Nephron (organoid): ENCODE measurements at regions not wholly inside any gene's neighbourhood (a gene's known extent, or its start where the extent isn't known, plus 50 kb on each side); places are given as distances from the start of the nearest gene placed in this dataset.
A peak's percentile ranks its signal among the peaks of the same experiment; 100 is the strongest.

Experiments used
- H3K27ac Mint-ChIP-seq, 3 experiments: 2 replicates each; pipeline ENCODE4 v1.8.0; 2020; ENCODE audit warnings: mixed read lengths in 3 of 3, mild to moderate bottlenecking in 2 of 3, moderate library complexity in 1 of 3
- H3K27me3 Mint-ChIP-seq: 2 replicates; pipeline ENCODE4 v1.8.0; 2021; ENCODE audit warnings: low read depth, mild to moderate bottlenecking, moderate library complexity, mixed read lengths
- H3K36me3 Mint-ChIP-seq: 2 replicates; pipeline ENCODE4 v1.8.0; 2020; ENCODE audit warnings: low read depth, mixed read lengths
- H3K4me1 Mint-ChIP-seq: 2 replicates; pipeline ENCODE4 v1.8.0; 2020; ENCODE audit warnings: mixed read lengths
- H3K4me3 Mint-ChIP-seq, 3 experiments: 2 replicates each; pipeline ENCODE4 v1.8.0; 2020; ENCODE audit warnings: mild to moderate bottlenecking in 3 of 3, mixed read lengths in 3 of 3, moderate library complexity in 2 of 3
- H3K9me3 Mint-ChIP-seq: 2 replicates; pipeline ENCODE4 v1.8.0; 2020; ENCODE audit warnings: mixed read lengths
- TF ChIP-seq, protein P1 (sequence below), 3 experiments: fragments of 200-600 bp; sonication (generic); IDR thresholded peaks; one replicate each; pipeline ENCODE4 v1.5.0; 2021; ENCODE audit warnings: antibody characterized with exemption in 3 of 3; ENCODE audit not compliant: unreplicated experiment in 3 of 3

DNA sequence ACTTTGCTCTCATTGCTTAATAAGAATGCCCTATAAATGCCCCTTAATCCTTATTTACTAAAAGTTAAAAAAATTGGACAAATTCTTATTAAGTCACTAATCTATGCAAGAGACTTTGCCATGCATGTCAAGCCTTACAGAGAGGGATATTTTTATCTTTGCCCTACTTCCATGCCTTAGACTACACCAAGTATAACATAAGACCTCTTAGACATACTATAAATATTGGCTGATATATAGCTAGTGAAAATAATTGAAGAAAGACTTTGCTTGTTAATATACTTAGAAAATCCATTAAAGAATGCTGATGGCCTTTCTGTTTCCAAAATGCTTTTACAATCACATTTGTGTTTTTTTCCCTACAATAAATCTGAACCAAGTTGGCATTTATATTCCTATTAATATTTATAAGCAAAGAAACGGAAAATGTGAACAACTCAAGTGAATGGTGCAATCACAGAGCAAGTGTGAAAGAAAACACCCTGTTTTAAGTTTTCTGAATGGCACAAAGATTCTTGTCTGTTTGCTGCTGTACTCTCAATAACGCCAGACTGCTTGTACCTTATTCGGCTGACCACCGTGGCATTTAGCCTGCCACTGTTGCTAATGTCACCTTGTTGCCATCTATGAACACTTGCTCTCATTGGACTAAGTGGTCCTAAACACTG lies 105.0 kb downstream of the MC4R start:
- no peaks in the 10 kb centered on the region for H3K36me3 Mint-ChIP-seq
- H3K4me1 Mint-ChIP-seq, result no peaks in the 10 kb centered on the region
- TF ChIP-seq, protein P1, sequence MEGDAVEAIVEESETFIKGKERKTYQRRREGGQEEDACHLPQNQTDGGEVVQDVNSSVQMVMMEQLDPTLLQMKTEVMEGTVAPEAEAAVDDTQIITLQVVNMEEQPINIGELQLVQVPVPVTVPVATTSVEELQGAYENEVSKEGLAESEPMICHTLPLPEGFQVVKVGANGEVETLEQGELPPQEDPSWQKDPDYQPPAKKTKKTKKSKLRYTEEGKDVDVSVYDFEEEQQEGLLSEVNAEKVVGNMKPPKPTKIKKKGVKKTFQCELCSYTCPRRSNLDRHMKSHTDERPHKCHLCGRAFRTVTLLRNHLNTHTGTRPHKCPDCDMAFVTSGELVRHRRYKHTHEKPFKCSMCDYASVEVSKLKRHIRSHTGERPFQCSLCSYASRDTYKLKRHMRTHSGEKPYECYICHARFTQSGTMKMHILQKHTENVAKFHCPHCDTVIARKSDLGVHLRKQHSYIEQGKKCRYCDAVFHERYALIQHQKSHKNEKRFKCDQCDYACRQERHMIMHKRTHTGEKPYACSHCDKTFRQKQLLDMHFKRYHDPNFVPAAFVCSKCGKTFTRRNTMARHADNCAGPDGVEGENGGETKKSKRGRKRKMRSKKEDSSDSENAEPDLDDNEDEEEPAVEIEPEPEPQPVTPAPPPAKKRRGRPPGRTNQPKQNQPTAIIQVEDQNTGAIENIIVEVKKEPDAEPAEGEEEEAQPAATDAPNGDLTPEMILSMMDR (IDR thresholded peaks at IDR 0.05; ENCODE audit: unreplicated experiment in 3 of 3), result no peak
- peaks cover 9% of the 10 kb centered on the region for H3K9me3 Mint-ChIP-seq
- H3K4me3 Mint-ChIP-seq, result no peak overlapping the region
- H3K27ac Mint-ChIP-seq, result no peak overlapping the region
- no peaks in the 10 kb centered on the region for H3K27me3 Mint-ChIP-seq

DNA sequence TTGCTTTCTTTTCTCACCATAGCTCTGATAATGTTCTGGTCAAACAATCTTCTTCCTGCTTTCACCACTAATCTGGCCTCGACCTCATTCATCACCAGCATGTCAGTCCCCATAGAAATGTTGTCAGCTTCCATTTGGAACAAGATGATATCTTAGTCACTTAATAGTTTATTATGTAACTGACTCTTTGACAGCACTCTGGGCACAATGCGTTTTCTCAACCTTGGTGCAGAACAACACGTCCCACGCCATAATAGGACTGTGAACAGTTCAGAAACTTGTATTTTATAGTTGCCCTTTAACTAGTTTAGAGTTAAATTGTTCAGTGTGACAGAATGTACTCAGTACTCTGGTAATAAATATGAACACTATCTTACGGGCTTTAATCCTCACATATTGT lies 106.0 kb downstream of the MC4R start:
- Mint-ChIP-seq H3K9me3 (peaks cover 2% of the 10 kb centered on the region), H3K4me1 (no peaks in the 10 kb centered on the region), H3K27me3 (no peaks in the 10 kb centered on the region), H3K27ac (no peak overlapping the region), H3K36me3 (no peaks in the 10 kb centered on the region), H3K4me3 (no peak overlapping the region)
- TF ChIP-seq, protein P1 (IDR thresholded peaks at IDR 0.05; ENCODE audit: unreplicated experiment in 3 of 3), result no peak

DNA sequence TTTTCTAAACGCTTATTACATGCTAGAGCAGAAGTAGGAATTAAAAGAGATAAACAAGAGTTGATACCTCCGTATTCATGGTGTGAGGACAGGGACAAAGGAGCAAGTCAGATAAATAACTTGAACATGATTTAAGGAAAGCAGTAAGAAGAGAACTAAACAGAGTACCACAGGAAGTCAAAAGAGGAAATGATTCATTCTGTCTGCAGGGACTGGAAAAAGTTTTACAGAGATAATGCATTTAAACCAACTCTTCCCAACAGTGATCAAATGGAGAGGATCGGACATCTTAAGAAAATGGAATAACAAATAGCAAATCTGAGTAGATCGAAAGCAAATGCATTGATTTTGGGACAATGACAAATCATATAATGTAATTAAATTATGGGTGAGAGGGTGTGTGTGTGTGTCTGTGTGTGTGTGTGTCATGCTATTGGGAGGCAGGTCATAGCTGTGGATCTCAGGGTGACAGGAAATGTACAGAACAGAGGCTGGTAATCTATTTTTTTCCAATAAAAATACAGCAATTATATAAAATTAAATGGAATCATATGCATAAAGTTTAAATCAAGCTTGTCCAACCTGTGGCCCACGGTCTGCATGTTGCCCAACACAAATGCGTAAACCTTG lies 113.4 kb downstream of the MC4R start:
- TF ChIP-seq, protein P1 (IDR thresholded peaks at IDR 0.05; ENCODE audit: unreplicated experiment in 3 of 3), result no peak
- Mint-ChIP-seq H3K4me3 (no peak overlapping the region), H3K9me3 (no peaks in the 10 kb centered on the region), H3K36me3 (no peaks in the 10 kb centered on the region), H3K27ac (no peak overlapping the region), H3K27me3 (no peaks in the 10 kb centered on the region), H3K4me1 (no peaks in the 10 kb centered on the region)

DNA sequence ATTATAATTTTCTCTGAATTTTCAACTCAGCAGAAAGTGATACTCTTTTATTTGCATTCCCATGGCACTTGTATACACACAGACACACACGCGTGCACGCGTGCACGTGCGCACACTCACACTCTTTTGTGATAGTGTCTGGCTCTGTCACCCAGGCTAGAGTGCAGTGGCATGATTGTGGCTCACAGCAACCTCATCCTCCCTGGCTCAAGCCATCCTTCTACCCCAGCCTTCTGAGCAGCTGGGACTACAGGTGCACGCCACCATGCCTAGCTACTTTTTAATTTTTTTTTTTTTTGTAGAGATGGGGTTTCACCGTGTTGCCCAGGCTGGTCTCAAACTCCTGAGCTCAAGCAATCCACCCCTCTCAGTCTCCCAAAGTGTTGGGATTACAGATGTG lies 123.2 kb downstream of the MC4R start:
- Mint-ChIP-seq H3K36me3 (no peaks in the 10 kb centered on the region), H3K9me3 (no peaks in the 10 kb centered on the region), H3K27ac (no peak overlapping the region), H3K27me3 (no peaks in the 10 kb centered on the region), H3K4me3 (no peak overlapping the region), H3K4me1 (peaks cover 12% of the 10 kb centered on the region)
- TF ChIP-seq, protein P1 (IDR thresholded peaks at IDR 0.05; ENCODE audit: unreplicated experiment in 3 of 3), result no peak

DNA sequence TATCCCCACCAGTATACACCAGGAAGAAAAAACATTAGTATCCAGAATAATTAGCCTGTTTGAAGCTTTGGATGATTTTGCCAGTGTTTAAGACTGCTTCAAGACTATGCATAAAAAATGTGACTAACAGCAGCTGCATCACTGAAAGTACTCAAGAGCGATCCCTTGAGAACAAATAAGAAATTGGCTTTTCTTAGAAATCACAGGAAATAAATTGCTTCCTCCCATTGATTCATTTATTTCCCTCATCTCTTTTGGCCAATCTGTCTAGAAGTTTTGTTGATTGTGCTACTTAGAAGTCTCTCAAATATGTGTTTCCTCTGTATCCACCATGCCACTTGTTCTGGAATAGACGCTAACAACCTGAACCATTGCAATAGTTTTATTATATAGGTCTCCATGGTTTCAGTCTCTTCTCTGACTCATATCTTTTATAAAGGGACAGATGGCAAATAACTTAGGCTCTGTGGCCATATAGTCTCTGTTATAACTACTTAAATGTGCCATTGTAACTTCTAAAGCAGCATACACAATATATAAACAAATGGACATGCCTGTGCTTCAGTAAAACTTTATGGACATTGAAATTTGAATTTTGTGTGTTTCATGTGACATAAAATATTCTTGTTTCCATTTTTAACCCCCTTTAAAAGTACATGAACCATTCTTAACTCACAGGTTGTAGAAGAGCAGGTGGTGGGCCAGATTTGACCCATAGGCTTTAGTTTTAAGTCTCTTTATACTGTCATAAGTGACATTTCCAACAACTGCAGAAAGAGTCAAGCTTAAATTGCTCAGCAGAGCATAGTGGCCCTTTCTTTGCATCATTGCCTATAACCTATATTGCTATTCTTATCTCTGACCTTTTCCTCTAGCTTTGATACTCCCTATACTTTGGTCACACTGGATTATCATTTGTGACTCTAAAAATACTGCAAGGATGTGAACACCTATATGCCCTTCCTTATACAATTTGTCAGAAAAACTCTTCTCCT lies 123.9 kb downstream of the MC4R start:
- Mint-ChIP-seq H3K9me3 (no peaks in the 10 kb centered on the region), H3K4me1 (peaks cover 12% of the 10 kb centered on the region), H3K27me3 (no peaks in the 10 kb centered on the region), H3K27ac (peak overlapping the region in 1 of 3 experiments; percentile 28), H3K36me3 (no peaks in the 10 kb centered on the region), H3K4me3 (no peak overlapping the region)
- TF ChIP-seq, protein P1 (IDR thresholded peaks at IDR 0.05; ENCODE audit: unreplicated experiment in 3 of 3), result no peak
